ENCODE measurements at regions not wholly inside any gene's neighbourhood (a gene's known extent, or its start where the extent isn't known, plus 50 kb on each side); places are given as distances from the start of the nearest gene placed in this dataset.

GRCh38 chr10:55629793-55630490 lies 731.1 kb downstream of the ZWINT start (continued):
- TF ChIP-seq ZBTB11 (CRISPR knock-in tag; IDR thresholded peaks at IDR 0.05) = no peak
- TF ChIP-seq FOXK2 (IDR thresholded peaks at IDR 0.05) = no peak

- in situ Hi-C loops (cut with MboI) = no loop called here
- FAIRE-seq (no peak), DNase-seq (ENCODE audit: low read depth, low spot score) (no peak), ATAC-seq (no peak)
- no peak overlapping the region for H3K27ac ChIP-seq (ENCODE audit: control insufficient read depth, insufficient read depth)
- no peak overlapping the region for H3K9ac ChIP-seq (ENCODE audit: control insufficient read depth, insufficient read depth, low read length)
- BruUV-seq (replicated peaks) = no TSS peak
- H3K9me3 ChIP-seq (replicated peaks; ENCODE audit: control insufficient read depth, insufficient read depth, low read length) = no peaks in the 10 kb centered on the region; the same call in 2 of the 3 replicates
- intact Hi-C loops (cut with micrococcal nuclease; ENCODE audit: unreplicated experiment) = no loop called here
- no peak for TF ChIP-seq RCOR1 (conservative IDR thresholded peaks at IDR 0.05; ENCODE audit: low read depth, low read length)
- no peak for TF ChIP-seq CBX5 (IDR thresholded peaks at IDR 0.05; ENCODE audit: low read depth)
- TF ChIP-seq MAX (IDR thresholded peaks at IDR 0.05; ENCODE audit: low read depth, low read length) = no peak
- no peak for TF ChIP-seq STAT1 (conservative IDR thresholded peaks at IDR 0.05)
- TF ChIP-seq IRF3 (IDR thresholded peaks at IDR 0.05) = no peak
- no peak for TF ChIP-seq PML (IDR thresholded peaks at IDR 0.05; ENCODE audit: low read length)
- no peak for TF ChIP-seq RFX5 (IDR thresholded peaks at IDR 0.05; ENCODE audit: low read depth, low read length)
- no peak for TF ChIP-seq RELB (IDR thresholded peaks at IDR 0.05; ENCODE audit: low read depth)
- no peak for TF ChIP-seq CHD2 (IDR thresholded peaks at IDR 0.05; ENCODE audit: borderline replicate concordance, low read depth, low read length)
- WGBS (ENCODE audit: insufficient coverage, insufficient replicate concordance, low lambda C conversion rate, missing lambda C conversion rate) = 46% methylated on average over 30 of the region's 30 CpGs
- CTCF ChIA-PET = no interaction called here
- H3K36me3 ChIP-seq (ENCODE audit: control insufficient read depth in 2 of 2, insufficient read depth in 2 of 2, low read length in 1 of 2) = no peaks in the 10 kb centered on the region
- SMC1A ChIA-PET (ENCODE audit: uncharacterized antibody, unreplicated experiment) = no interaction called here
- POLR2A ChIA-PET = no interaction called here
- H3K4me3 ChIP-seq = no peak overlapping the region
- H3K27me3 ChIP-seq (replicated peaks in 1 of 2; ENCODE audit: control insufficient read depth in 2 of 2, insufficient read depth in 2 of 2, low read length in 1 of 2) = peaks cover 0 to 5% of the 10 kb centered on the region in 2 experiments; a peak in 3 of 4 replicates
- no peaks in the 10 kb centered on the region for H3K79me2 ChIP-seq (ENCODE audit: control insufficient read depth, insufficient read depth, low read length)
- no peaks in the 10 kb centered on the region for H3K4me1 ChIP-seq (ENCODE audit: control insufficient read depth, insufficient read depth, low read length)
- no peaks in the 10 kb centered on the region for H4K20me1 ChIP-seq (ENCODE audit: control insufficient read depth, insufficient read depth)
- RAD21 ChIA-PET (ENCODE audit: unreplicated experiment) = no interaction called here
- H2AFZ ChIP-seq (ENCODE audit: control insufficient read depth, low read depth, low read length) = no peak overlapping the region
- H3K4me2 ChIP-seq (ENCODE audit: control insufficient read depth, insufficient read depth) = no peak overlapping the region
These were observed 732.8 kb downstream of the ZWINT start for GRCh38 chr10:55628260-55628701.
